HEK293 (cell line): ENCODE measurements at regions not wholly inside any gene's neighbourhood (a gene's known extent, or its start where the extent isn't known, plus 50 kb on each side); places are given as distances from the start of the nearest gene placed in this dataset.

Source experiments
- CTCF ChIA-PET: fragments of 350-600 bp; formaldehyde crosslinking; extraction: SDS; loops from one replicate; lab custom pipeline; 2021; ENCODE audit warnings: antibody characterized with exemption; lab: Yijun Ruan, JAX
- POLR2A ChIA-PET: fragments of 300-600 bp; formaldehyde crosslinking; extraction: SDS; loops from one replicate; lab custom pipeline; 2020; ENCODE audit warnings: antibody characterized with exemption, inconsistent platforms; lab: Yijun Ruan, JAX
- H3K27ac ChIP-seq: fragments of 200-500 bp; sonication (Bioruptor generic); 2 replicates; pipeline ENCODE4 v1.5.1; 2014; ENCODE audit warnings: low read depth, low read length, control low read depth, inconsistent platforms; ENCODE audit errors: extremely low read depth
- H3K36me3 ChIP-seq, 2 experiments: fragments of 200-500 bp in 1 of 2; sonication (Bioruptor generic) in 1 of 2; 1 replicate in 1 of 2; 2 replicates in 1 of 2; pipeline ENCODE4 v1.5.1; 2014 to 2017; ENCODE audit warnings: inconsistent platforms in 2 of 2, low read length in 2 of 2; ENCODE audit not compliant: control insufficient read depth in 2 of 2, insufficient read depth in 1 of 2
- H3K4me1 ChIP-seq: fragments of 200-500 bp; sonication (Bioruptor generic); 2 replicates; pipeline ENCODE4 v1.5.1; 2014; ENCODE audit warnings: mild to moderate bottlenecking, low read length, inconsistent platforms; ENCODE audit not compliant: control insufficient read depth, insufficient read depth
- H3K4me3 ChIP-seq: 2 replicates; pipeline ENCODE4 v1.5.1; 2011; ENCODE audit warnings: low read depth, mild to moderate bottlenecking, control low read depth, low read length, moderate library complexity
- H3K9me3 ChIP-seq: fragments of 200-500 bp; sonication (Bioruptor generic); 2 replicates; pipeline ENCODE4 v1.5.1; 2014; ENCODE audit warnings: low read depth, low read length, inconsistent platforms; ENCODE audit not compliant: control insufficient read depth, insufficient read depth
- BCL11B ChIP-seq: fragments of 450-650 bp; formaldehyde crosslinking; IDR thresholded peaks from 2 replicates; pipeline ENCODE4 v1.5.1; 2016; ENCODE audit warnings: low read depth, missing biosample characterization, missing genetic modification characterization
- ZFP41 ChIP-seq: fragments of 450-650 bp; formaldehyde crosslinking; IDR thresholded peaks from 2 replicates; pipeline ENCODE4 v1.5.1; 2016; ENCODE audit warnings: missing biosample characterization, missing genetic modification characterization, borderline replicate concordance
- ZNF211 ChIP-seq: fragments of 450-650 bp; formaldehyde crosslinking; IDR thresholded peaks from 2 replicates; pipeline ENCODE4 v1.5.1; 2016; ENCODE audit warnings: low read depth, missing biosample characterization, missing genetic modification characterization
- ZNF501 ChIP-seq: fragments of 450-650 bp; formaldehyde crosslinking; IDR thresholded peaks from 2 replicates; pipeline ENCODE4 v1.5.1; 2016; ENCODE audit warnings: missing biosample characterization, missing genetic modification characterization
- ZNF510 ChIP-seq: fragments of 450-650 bp; formaldehyde crosslinking; IDR thresholded peaks from 2 replicates; pipeline ENCODE4 v1.5.1; 2018; ENCODE audit warnings: mild to moderate bottlenecking, missing genetic modification characterization, missing biosample characterization; ENCODE audit not compliant: insufficient replicate concordance
- ZNF513 ChIP-seq: fragments of 450-650 bp; IDR thresholded peaks from 2 replicates; pipeline ENCODE4 v1.5.1; 2018; ENCODE audit warnings: missing biosample characterization, missing genetic modification characterization
- ZNF518A ChIP-seq: fragments of 450-650 bp; formaldehyde crosslinking; conservative IDR thresholded peaks from 2 replicates; pipeline ENCODE4 v1.5.1; 2016; ENCODE audit warnings: low read depth, missing biosample characterization, missing genetic modification characterization
- ZNF558 ChIP-seq: fragments of 450-650 bp; formaldehyde crosslinking; IDR thresholded peaks from 2 replicates; pipeline ENCODE4 v1.5.1; 2016; ENCODE audit warnings: missing biosample characterization, missing genetic modification characterization
- ZNF585B ChIP-seq: fragments of 450-650 bp; formaldehyde crosslinking; IDR thresholded peaks from 2 replicates; pipeline ENCODE4 v1.5.1; 2016; ENCODE audit warnings: missing biosample characterization, missing genetic modification characterization
- ZNF658 ChIP-seq: fragments of 450-650 bp; formaldehyde crosslinking; IDR thresholded peaks from 2 replicates; pipeline ENCODE4; 2016; ENCODE audit warnings: missing biosample characterization, missing genetic modification characterization
- ZNF701 ChIP-seq: fragments of 450-650 bp; formaldehyde crosslinking; IDR thresholded peaks from 2 replicates; pipeline ENCODE4 v1.5.1; 2016; ENCODE audit warnings: missing biosample characterization, missing genetic modification characterization
- ZNF785 ChIP-seq: fragments of 450-650 bp; formaldehyde crosslinking; IDR thresholded peaks from 2 replicates; pipeline ENCODE4 v1.5.1; 2016; ENCODE audit warnings: missing biosample characterization, missing genetic modification characterization
- TF ChIP-seq, protein P1 (sequence below): fragments of 450-650 bp; formaldehyde crosslinking; IDR thresholded peaks from 2 replicates; pipeline ENCODE4 v1.5.1; 2016; ENCODE audit warnings: missing biosample characterization, missing genetic modification characterization
- TF ChIP-seq, protein P2 (sequence below): fragments of 450-650 bp; formaldehyde crosslinking; IDR thresholded peaks from 2 replicates; pipeline ENCODE4 v1.5.1; 2017; ENCODE audit warnings: missing biosample characterization, missing genetic modification characterization

DNA sequence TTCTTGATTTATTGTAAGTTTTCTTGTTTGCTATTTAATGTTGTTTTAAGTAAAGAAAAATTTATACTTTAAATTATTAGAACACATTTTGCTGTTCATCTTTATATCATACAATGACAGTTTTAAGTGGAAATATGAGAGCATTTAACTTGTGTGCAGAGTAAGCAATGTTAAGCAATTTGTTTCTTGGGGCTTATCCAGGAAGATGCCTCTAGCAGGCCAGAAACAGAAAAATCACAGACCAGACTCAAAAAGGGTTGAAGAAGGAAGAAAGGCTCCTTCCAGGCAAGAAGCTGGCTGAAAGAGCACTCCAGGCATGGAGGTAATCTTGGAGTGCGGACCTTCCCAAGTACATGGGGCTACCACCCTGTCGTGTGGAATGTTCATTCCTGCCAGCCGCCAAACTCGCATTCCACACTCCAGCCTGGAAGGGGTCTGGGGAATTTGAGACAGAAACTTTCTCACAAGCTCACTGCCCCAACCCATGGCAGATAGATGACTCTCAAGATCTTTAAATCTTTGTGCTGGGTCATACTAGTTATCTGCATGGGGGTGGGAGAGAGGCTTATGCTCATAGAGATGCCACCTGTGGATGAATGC is 1521.3 kb upstream of the AGA start (continued):
- TF ChIP-seq ZNF518A (tag by site-specific recombination) (no peak), BCL11B (tag by site-specific recombination) (no peak), ZFP41 (tag by site-specific recombination) (no peak), ZNF658 (tag by site-specific recombination) (no peak), ZNF585B (tag by site-specific recombination) (no peak), ZNF513 (no peak), ZNF510 (no peak)
- TF ChIP-seq, protein P1, sequence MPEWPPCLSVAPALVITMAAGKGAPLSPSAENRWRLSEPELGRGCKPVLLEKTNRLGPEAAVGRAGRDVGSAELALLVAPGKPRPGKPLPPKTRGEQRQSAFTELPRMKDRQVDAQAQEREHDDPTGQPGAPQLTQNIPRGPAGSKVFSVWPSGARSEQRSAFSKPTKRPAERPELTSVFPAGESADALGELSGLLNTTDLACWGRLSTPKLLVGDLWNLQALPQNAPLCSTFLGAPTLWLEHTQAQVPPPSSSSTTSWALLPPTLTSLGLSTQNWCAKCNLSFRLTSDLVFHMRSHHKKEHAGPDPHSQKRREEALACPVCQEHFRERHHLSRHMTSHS (tag by site-specific recombination): no peak

DNA sequence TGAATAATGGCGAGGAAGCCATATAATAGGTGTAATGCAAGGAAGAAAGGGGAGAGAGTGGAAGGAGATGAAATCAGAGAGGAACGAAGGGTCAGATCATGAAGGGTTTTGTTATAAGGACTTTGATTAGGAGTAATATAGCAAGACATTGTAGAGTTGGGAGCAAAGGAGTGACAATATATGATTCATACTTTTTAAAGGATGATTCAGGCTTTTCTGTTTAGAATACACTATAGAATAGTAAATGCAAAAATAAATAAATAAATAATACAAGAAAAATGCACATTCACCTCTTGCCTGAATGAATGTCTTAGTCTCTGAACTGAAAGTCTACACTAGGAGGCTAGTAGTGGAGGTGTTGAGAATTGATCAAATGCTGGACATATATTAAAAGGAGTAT is 1524.4 kb upstream of the AGA start:
- Histone ChIP-seq H3K27ac (no peak overlapping the region), H3K9me3 (no peaks in the 10 kb centered on the region), H3K36me3 (no peaks in the 10 kb centered on the region), H3K4me1 (no peaks in the 10 kb centered on the region), H3K4me3 (no peak overlapping the region)
- TF ChIP-seq ZNF785 (tag by site-specific recombination): no peak
- TF ChIP-seq, protein P2, sequence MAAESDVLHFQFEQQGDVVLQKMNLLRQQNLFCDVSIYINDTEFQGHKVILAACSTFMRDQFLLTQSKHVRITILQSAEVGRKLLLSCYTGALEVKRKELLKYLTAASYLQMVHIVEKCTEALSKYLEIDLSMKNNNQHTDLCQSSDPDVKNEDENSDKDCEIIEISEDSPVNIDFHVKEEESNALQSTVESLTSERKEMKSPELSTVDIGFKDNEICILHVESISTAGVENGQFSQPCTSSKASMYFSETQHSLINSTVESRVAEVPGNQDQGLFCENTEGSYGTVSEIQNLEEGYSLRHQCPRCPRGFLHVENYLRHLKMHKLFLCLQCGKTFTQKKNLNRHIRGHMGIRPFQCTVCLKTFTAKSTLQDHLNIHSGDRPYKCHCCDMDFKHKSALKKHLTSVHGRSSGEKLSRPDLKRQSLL (tag by site-specific recombination): no peak
- TF ChIP-seq ZNF501 (tag by site-specific recombination): no peak
- no peak for TF ChIP-seq ZNF558 (tag by site-specific recombination)
- no peak for TF ChIP-seq ZNF701 (tag by site-specific recombination)
- POLR2A ChIA-PET: no interaction called here
- CTCF ChIA-PET: no interaction called here

- H3K4me3 ChIP-seq: no peak overlapping the region
- H3K36me3 ChIP-seq: no peaks in the 10 kb centered on the region
- no peaks in the 10 kb centered on the region for H3K4me1 ChIP-seq
- H3K27ac ChIP-seq: no peak overlapping the region
- CTCF ChIA-PET: no interaction called here
- TF ChIP-seq ZNF211: no peak
- TF ChIP-seq, all 188 proteins: peak for 0
- no peaks in the 10 kb centered on the region for H3K9me3 ChIP-seq
- POLR2A ChIA-PET: no interaction called here
Measured at GRCh38 chr4:178970433-178971140, 1528.3 kb upstream of the AGA start.
